Lower lobe of right lung (tissue), 2 donors: ENCODE measurements at regions not wholly inside any gene's neighbourhood (a gene's known extent, or its start where the extent isn't known, plus 50 kb on each side); places are given as distances from the start of the nearest gene placed in this dataset.
"Not testable (repeated sequence)": the region's sequence is repeated elsewhere in the genome, so short reads cannot be mapped to it uniquely, and the experiment has no call there.

Source experiments
- ATAC-seq, 2 donors: fragments of 200-7000 bp; cut with Tn5 transposase; one replicate each; pipeline ENCODE4 v1.9.1; 2020 to 2022; ENCODE audit warnings: mild to moderate bottlenecking in 2 of 2, moderate library complexity in 2 of 2
- DNase-seq: peaks from one replicate; pipeline ENCODE4 v3.0.0-alpha.2; 2020
- H3K27ac ChIP-seq: fragments of 200-600 bp; one replicate; pipeline ENCODE4 v1.8.0; 2022
- H3K27me3 ChIP-seq: fragments of 200-600 bp; one replicate; pipeline ENCODE4 v1.8.0; 2022; ENCODE audit warnings: low read depth
- H3K36me3 ChIP-seq: fragments of 200-600 bp; one replicate; pipeline ENCODE4 v1.8.0; 2022; ENCODE audit warnings: mild to moderate bottlenecking
- H3K4me1 ChIP-seq: fragments of 200-600 bp; one replicate; pipeline ENCODE4 v1.8.0; 2022
- H3K4me3 ChIP-seq: fragments of 200-600 bp; one replicate; pipeline ENCODE4 v1.8.0; 2022; ENCODE audit warnings: mild to moderate bottlenecking
- H3K9me3 ChIP-seq: fragments of 200-600 bp; one replicate; pipeline ENCODE4 v1.8.0; 2022
- CTCF ChIP-seq: fragments of 200-600 bp; IDR thresholded peaks from one replicate; pipeline ENCODE4 v1.8.0; 2022; ENCODE audit warnings: antibody characterized with exemption, mild to moderate bottlenecking
- intact Hi-C: fragments of 100-400 bp; cut with DNase I; formaldehyde crosslinking; loops from one replicate; pipeline ENCODE4 v1.11.0; 2022
- donor health status: DM: no; HTN: yes; CAD: no; lungs with severe emphysema.

GRCh38 chr13:80680786-80681366, 339.9 kb upstream of the SPRY2 start:
- H3K4me1 ChIP-seq, result no peaks in the 10 kb centered on the region
- intact Hi-C loops, result no loop called here
- no peak overlapping the region for H3K4me3 ChIP-seq
- H3K36me3 ChIP-seq, result no peaks in the 10 kb centered on the region
- no peaks in the 10 kb centered on the region for H3K27me3 ChIP-seq
- no peak for ATAC-seq
- H3K27ac ChIP-seq, result no peak overlapping the region
- TF ChIP-seq CTCF, result no peak
- DNase-seq, result no peak
- H3K9me3 ChIP-seq, result peaks cover 22% of the 10 kb centered on the region

- ATAC-seq (no peak), DNase-seq (no peak)
- intact Hi-C loops, result no loop called here
- Histone ChIP-seq H3K9me3 (peaks cover 22% of the 10 kb centered on the region), H3K36me3 (no peaks in the 10 kb centered on the region), H3K27ac (no peak overlapping the region), H3K4me1 (no peaks in the 10 kb centered on the region), H3K4me3 (no peak overlapping the region), H3K27me3 (no peaks in the 10 kb centered on the region)
- no peak for TF ChIP-seq CTCF
Measured at GRCh38 chr13:80679423-80679822, 338.5 kb upstream of the SPRY2 start.

GRCh38 chr13:80677227-80677626, 336.3 kb upstream of the SPRY2 start:
- H3K27me3 ChIP-seq, result no peaks in the 10 kb centered on the region
- no peaks in the 10 kb centered on the region for H3K36me3 ChIP-seq
- intact Hi-C loops, result no loop called here
- H3K4me1 ChIP-seq, result no peaks in the 10 kb centered on the region
- no peak overlapping the region for H3K27ac ChIP-seq
- peaks cover 32% of the 10 kb centered on the region for H3K9me3 ChIP-seq
- DNase-seq, result no peak
- no peak for TF ChIP-seq CTCF
- ATAC-seq, result no peak
- H3K4me3 ChIP-seq, result no peak overlapping the region

- H3K4me3 ChIP-seq, intact Hi-C loops, H3K4me1 ChIP-seq, H3K27me3 ChIP-seq, H3K27ac ChIP-seq, H3K36me3 ChIP-seq, DNase-seq, ATAC-seq: not testable (repeated sequence)
- peaks cover 38% of the 10 kb centered on the region for H3K9me3 ChIP-seq
Measured at GRCh38 chr13:80675442-80675841, 334.5 kb upstream of the SPRY2 start.

GRCh38 chr13:80671773-80672172, 330.8 kb upstream of the SPRY2 start:
- Histone ChIP-seq H3K9me3 (peaks cover 23% of the 10 kb centered on the region), H3K27me3 (no peaks in the 10 kb centered on the region), H3K27ac (no peak overlapping the region), H3K36me3 (no peaks in the 10 kb centered on the region), H3K4me3 (no peak overlapping the region), H3K4me1 (no peaks in the 10 kb centered on the region)
- intact Hi-C loops, result no loop called here
- no peak for TF ChIP-seq CTCF
- DNase-seq, result no peak
- ATAC-seq, result no peak

GRCh38 chr13:80669112-80669511, 328.2 kb upstream of the SPRY2 start:
- H3K36me3 ChIP-seq, result no peaks in the 10 kb centered on the region
- no peak for TF ChIP-seq CTCF
- no peak overlapping the region for H3K27ac ChIP-seq
- ATAC-seq (no peak), DNase-seq (no peak)
- no peaks in the 10 kb centered on the region for H3K27me3 ChIP-seq
- H3K4me1 ChIP-seq, result no peaks in the 10 kb centered on the region
- no peak overlapping the region for H3K4me3 ChIP-seq
- peaks cover 16% of the 10 kb centered on the region for H3K9me3 ChIP-seq
- intact Hi-C loops, result no loop called here
